Fibroblast of mammary gland (primary cell): ENCODE measurements at regions not wholly inside any gene's neighbourhood (a gene's known extent, or its start where the extent isn't known, plus 50 kb on each side); places are given as distances from the start of the nearest gene placed in this dataset.

Experiments
- DNase-seq: peaks from one replicate; pipeline ENCODE4 v3.0.0-alpha.2; 2010; ENCODE audit warnings: low read depth
- H3K4me3 ChIP-seq: 2 replicates; pipeline ENCODE4 v1.5.1; 2011; ENCODE audit warnings: low read depth, mild to moderate bottlenecking, low read length, moderate library complexity; ENCODE audit not compliant: control insufficient read depth
- TF ChIP-seq, protein P1 (sequence below): conservative IDR thresholded peaks from 2 replicates; pipeline ENCODE4 v1.5.1; 2011; ENCODE audit warnings: low read depth, low read length, inconsistent platforms; ENCODE audit not compliant: control insufficient read depth, insufficient read depth

- TF ChIP-seq, protein P1, sequence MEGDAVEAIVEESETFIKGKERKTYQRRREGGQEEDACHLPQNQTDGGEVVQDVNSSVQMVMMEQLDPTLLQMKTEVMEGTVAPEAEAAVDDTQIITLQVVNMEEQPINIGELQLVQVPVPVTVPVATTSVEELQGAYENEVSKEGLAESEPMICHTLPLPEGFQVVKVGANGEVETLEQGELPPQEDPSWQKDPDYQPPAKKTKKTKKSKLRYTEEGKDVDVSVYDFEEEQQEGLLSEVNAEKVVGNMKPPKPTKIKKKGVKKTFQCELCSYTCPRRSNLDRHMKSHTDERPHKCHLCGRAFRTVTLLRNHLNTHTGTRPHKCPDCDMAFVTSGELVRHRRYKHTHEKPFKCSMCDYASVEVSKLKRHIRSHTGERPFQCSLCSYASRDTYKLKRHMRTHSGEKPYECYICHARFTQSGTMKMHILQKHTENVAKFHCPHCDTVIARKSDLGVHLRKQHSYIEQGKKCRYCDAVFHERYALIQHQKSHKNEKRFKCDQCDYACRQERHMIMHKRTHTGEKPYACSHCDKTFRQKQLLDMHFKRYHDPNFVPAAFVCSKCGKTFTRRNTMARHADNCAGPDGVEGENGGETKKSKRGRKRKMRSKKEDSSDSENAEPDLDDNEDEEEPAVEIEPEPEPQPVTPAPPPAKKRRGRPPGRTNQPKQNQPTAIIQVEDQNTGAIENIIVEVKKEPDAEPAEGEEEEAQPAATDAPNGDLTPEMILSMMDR, result no peak
- H3K4me3 ChIP-seq, result no peak overlapping the region
- DNase-seq, result no peak
Observed at GRCh38 chr12:25877446-25877845, 81.0 kb upstream of the RASSF8 start.

DNA sequence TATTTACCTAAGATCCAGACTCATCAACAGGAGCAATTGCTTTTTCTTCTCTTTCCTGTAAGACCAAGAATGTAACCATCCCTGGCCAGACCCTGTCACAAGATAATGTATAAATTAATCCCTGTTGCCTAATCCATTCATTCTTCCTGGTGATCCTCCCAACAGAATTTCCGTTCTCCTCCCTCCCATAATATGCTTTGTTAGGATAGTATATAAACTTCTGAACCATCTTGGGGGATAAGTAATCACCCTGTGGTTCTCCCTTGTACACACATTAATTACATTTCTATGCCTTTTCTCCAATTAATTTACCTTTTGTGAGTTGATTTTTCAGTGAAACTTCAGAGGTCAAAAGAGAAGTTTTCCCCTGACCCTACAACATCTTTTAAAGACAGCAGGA is 76.2 kb upstream of the RASSF8 start:
- TF ChIP-seq, protein P1, result no peak
- no peak for DNase-seq

GRCh38 chr12:25883026-25883916 is 75.2 kb upstream of the RASSF8 start:
- DNase-seq, result no peak
- no peak overlapping the region for H3K4me3 ChIP-seq
- TF ChIP-seq, protein P1, result no peak

More for the DNA sequence above, 76.2 kb upstream of the RASSF8 start:
- no peak overlapping the region for H3K4me3 ChIP-seq

GRCh38 chr12:25884024-25884919 is 74.2 kb upstream of the RASSF8 start:
- no peak for DNase-seq
- TF ChIP-seq, protein P1, result no peak
- H3K4me3 ChIP-seq, result no peak overlapping the region

DNA sequence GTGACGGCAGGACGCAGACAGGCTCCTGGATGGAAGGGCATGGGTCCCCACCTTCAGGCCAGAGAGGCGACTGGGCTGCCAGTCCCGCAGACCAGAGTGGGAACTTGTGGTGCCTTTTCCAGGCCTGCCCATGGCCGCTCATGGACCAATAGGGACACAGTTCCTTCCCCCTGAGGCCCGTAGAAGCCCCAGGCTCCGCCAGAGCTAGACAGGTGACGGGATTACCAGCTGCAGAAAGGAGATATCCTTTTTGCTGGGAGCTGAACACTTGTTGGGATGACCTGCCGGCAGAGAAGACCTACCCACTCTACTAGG is 73.6 kb upstream of the RASSF8 start:
- TF ChIP-seq, protein P1, result no peak
- DNase-seq, result no peak
- no peak overlapping the region for H3K4me3 ChIP-seq

DNA sequence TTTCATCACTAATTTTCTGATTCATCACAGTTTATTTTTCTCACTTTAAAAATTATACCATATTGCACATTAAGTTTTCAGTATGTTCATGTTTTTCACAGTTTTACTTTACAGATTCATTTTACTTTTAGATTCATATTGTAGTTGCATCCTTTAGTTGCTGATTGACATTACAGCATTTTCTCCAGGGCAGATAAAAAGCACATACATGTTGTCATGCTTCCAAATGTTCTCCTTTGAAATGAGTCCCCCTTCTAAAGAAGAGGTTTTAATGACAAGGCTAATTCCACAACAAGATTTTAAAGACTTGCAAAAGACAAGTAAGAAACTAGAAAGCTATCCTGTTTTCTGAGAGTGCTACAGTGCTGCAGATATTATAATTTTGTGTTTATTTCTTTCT is 72.1 kb upstream of the RASSF8 start:
- TF ChIP-seq, protein P1, result no peak
- no peak for DNase-seq
- H3K4me3 ChIP-seq, result no peak overlapping the region
